Liver (tissue), 2 donors: ENCODE measurements at regions not wholly inside any gene's neighbourhood (a gene's known extent, or its start where the extent isn't known, plus 50 kb on each side); places are given as distances from the start of the nearest gene placed in this dataset.

Source experiments
- YY1 ChIP-seq: IDR thresholded peaks from 2 replicates; pipeline ENCODE4 v1.6.1; 2016; ENCODE audit warnings: antibody characterized with exemption, mild to moderate bottlenecking
- TF ChIP-seq, protein P1 (sequence below): fragments of 150-350 bp; IDR thresholded peaks from 2 replicates; pipeline ENCODE4 v1.5.1; 2017; ENCODE audit warnings: improper control_type of control experiment, low read depth, low read length; ENCODE audit not compliant: missing input control
- donor health status: healthy.

DNA sequence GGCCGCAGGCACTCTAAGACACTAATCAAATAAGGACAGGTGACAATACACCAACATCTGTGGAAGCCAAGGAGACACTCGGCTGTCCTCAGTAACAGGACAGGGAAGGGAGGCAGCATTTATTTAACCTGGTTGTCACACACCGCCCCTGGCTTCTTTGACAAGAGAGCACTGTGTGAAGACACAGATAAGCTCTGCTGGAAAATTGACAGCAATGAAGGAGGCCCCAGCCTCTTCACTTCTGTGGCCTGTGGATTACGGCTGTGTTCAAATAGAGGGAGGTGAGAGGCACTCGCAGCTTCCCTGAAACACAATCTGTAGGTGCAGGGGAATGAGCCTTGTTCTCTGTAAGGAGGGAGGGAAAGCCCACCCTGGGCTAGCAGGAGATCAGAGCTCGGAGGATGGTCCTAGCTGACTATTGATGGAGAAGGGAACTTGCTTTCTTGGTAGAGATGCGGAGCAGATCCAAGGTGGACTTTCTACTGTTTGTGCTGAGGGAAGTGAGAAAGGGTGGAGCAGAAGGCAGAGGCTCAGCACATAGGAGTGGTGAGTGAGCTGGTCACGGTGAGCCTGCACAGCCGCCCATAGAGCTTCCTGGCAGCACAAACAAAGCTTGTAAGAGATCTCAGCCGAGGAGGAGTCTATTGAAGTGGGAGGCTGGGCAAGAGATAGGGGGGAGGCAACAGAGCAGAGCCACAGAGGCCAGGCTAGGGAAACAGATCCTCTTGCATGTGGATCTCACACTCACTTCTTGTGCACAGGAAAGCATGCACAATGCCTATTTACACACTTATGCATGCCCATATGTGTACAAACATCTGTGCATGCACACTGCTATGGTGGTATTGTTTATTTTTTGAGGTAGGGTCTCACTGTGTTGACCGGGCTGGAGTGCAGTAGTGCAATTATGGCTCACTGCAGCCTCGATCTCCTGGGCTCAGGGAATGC is 114.6 kb upstream of the THY1 start:
- TF ChIP-seq, protein P1, sequence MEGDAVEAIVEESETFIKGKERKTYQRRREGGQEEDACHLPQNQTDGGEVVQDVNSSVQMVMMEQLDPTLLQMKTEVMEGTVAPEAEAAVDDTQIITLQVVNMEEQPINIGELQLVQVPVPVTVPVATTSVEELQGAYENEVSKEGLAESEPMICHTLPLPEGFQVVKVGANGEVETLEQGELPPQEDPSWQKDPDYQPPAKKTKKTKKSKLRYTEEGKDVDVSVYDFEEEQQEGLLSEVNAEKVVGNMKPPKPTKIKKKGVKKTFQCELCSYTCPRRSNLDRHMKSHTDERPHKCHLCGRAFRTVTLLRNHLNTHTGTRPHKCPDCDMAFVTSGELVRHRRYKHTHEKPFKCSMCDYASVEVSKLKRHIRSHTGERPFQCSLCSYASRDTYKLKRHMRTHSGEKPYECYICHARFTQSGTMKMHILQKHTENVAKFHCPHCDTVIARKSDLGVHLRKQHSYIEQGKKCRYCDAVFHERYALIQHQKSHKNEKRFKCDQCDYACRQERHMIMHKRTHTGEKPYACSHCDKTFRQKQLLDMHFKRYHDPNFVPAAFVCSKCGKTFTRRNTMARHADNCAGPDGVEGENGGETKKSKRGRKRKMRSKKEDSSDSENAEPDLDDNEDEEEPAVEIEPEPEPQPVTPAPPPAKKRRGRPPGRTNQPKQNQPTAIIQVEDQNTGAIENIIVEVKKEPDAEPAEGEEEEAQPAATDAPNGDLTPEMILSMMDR: no peak
- no peak for TF ChIP-seq YY1
